ENCODE measurements at regions not wholly inside any gene's neighbourhood (a gene's known extent, or its start where the extent isn't known, plus 50 kb on each side); places are given as distances from the start of the nearest gene placed in this dataset.

- DNase-seq (ENCODE audit: extremely low read depth, low read depth): no peak
- TF ChIP-seq, protein P1, sequence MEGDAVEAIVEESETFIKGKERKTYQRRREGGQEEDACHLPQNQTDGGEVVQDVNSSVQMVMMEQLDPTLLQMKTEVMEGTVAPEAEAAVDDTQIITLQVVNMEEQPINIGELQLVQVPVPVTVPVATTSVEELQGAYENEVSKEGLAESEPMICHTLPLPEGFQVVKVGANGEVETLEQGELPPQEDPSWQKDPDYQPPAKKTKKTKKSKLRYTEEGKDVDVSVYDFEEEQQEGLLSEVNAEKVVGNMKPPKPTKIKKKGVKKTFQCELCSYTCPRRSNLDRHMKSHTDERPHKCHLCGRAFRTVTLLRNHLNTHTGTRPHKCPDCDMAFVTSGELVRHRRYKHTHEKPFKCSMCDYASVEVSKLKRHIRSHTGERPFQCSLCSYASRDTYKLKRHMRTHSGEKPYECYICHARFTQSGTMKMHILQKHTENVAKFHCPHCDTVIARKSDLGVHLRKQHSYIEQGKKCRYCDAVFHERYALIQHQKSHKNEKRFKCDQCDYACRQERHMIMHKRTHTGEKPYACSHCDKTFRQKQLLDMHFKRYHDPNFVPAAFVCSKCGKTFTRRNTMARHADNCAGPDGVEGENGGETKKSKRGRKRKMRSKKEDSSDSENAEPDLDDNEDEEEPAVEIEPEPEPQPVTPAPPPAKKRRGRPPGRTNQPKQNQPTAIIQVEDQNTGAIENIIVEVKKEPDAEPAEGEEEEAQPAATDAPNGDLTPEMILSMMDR (IDR thresholded peaks at IDR 0.05; ENCODE audit: low read depth, low read length): no peak
These were observed 120.9 kb upstream of the FREM2 start for GRCh38 chr13:38566023-38566422.

- DNase-seq (ENCODE audit: extremely low read depth, low read depth): no peak
- TF ChIP-seq, protein P1 (IDR thresholded peaks at IDR 0.05; ENCODE audit: low read depth, low read length): no peak
These were observed 120.4 kb upstream of the FREM2 start for GRCh38 chr13:38566519-38566918.

GRCh38 chr13:38570706-38571105 is 116.2 kb upstream of the FREM2 start:
- DNase-seq (ENCODE audit: extremely low read depth, low read depth): no peak
- TF ChIP-seq, protein P1 (IDR thresholded peaks at IDR 0.05; ENCODE audit: low read depth, low read length): no peak

- no peak for DNase-seq (ENCODE audit: extremely low read depth, low read depth)
- TF ChIP-seq, protein P1 (IDR thresholded peaks at IDR 0.05; ENCODE audit: low read depth, low read length): no peak
These were observed 111.5 kb upstream of the FREM2 start for GRCh38 chr13:38575427-38575826.

DNA sequence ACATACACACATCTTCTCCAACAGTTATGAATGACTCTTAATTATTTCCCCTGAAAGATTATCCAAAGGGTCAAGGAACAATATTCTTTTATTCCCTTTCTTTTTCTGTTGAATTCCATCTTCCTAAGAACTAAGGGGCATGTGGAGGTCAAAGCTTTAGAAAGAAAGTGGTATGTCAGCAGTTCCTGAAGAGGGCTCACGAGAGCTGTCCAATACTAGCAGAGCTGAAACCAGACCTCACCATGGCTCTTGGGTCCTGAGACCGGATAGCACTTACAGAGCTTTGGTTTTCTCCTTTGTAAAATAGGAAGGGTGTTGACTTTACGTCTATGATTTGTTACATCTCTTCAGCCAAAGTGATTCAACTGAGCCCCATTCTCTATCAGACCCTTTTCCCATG is 109.8 kb upstream of the FREM2 start:
- TF ChIP-seq, protein P1 (IDR thresholded peaks at IDR 0.05; ENCODE audit: low read depth, low read length): no peak; the same call in 1 of the 2 replicates
- no peak for DNase-seq (ENCODE audit: extremely low read depth, low read depth)

DNA sequence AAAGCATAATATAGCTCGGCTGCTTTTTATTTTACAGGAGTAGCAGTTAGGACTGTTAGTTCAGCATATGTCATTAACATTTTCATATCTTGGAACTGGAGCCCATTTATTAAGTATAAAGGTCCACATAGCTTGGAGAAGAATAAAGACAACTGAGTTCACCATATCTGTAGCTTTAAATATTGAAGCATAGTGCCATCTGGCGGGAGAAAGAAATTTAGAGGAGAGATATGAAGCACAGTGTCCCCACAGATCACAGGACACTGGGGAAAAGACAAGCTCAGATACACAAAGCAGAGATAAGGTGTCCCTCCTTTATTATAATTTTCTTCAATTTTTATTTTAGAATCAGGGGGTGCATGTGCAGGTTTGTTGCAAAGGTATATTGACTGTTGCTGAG is 104.7 kb upstream of the FREM2 start:
- TF ChIP-seq, protein P1 (IDR thresholded peaks at IDR 0.05; ENCODE audit: low read depth, low read length): peak; percentile 18; the same call in 1 of the 2 replicates
- DNase-seq (ENCODE audit: extremely low read depth, low read depth): no peak

DNA sequence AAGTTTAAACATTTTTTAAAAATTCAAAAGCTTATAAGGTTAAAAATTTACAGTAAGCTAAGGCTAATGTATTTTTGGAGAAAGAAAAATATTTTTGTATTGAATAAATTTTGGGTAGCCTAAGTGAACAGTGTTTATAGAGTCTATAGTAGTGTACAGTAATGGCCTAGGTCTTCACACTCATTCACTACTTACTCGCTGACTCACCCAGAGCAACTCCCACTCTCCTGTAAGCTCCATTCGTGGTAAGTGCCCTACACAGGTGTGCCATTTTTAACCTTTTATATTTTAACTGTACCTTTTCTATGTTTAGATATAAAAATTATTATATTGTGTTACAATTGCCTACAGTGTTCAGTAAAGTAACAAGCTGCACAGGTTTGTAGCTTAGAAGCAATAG is 96.6 kb upstream of the FREM2 start:
- no peak for DNase-seq (ENCODE audit: extremely low read depth, low read depth)
- TF ChIP-seq, protein P1 (IDR thresholded peaks at IDR 0.05; ENCODE audit: low read depth, low read length): no peak
